ENCODE measurements at regions not wholly inside any gene's neighbourhood (a gene's known extent, or its start where the extent isn't known, plus 50 kb on each side); places are given as distances from the start of the nearest gene placed in this dataset.

DNA sequence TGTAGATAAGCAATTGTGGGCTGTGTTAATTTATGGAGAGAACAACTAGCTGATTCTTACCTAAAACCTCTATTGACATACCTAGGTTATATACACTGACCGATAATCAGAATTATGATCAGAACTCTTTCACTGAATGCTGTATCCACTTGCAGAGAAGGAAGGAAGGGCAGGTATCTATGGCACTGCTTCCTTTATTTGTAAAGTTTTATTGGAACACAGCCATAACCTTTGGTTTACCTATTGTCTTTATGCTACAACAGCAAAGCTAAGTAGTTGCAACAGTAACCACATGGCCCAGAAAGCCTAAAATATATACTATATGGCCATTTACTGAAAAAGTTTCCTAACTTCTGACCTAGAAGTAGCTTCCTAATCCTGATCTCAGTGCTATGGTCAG is 358.9 kb upstream of the ARID1B start:
- no peak for ATAC-seq
- peaks cover 3% of the 10 kb centered on the region for H3K9me3 Mint-ChIP-seq (ENCODE audit: low read depth)

DNA sequence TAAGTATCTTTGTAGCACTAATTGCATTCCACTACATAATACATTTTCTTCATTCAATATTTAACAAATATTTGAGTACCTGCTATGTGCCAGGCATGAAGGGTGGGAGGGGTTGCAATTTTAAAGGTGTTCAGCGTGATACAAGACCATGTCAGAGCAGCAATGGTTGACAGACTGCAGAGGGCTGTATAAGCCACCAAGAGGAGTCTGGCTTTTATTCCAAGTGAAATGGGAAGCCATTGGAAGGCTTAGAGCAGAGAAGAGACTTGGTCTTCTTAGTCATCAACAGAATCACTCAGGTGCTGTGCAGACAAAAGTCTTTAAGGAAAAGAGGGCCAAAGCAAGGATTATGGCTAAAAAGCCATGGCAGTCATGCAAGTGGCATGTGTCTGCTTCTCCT is 360.8 kb upstream of the ARID1B start:
- H3K36me3 Mint-ChIP-seq = no peaks in the 10 kb centered on the region

More for the DNA sequence above, 358.9 kb upstream of the ARID1B start:
- Mint-ChIP-seq H3K27me3 (peaks cover 8% of the 10 kb centered on the region), H3K4me3 (no peak overlapping the region), H3K36me3 (no peaks in the 10 kb centered on the region), H3K27ac (no peak overlapping the region), H3K4me1 (peaks cover 11% of the 10 kb centered on the region)
- DNase-seq = no peak
- CTCF ChIA-PET = no interaction called here

GRCh38 chr6:156413154-156413553 is 364.0 kb upstream of the ARID1B start:
- Mint-ChIP-seq H3K4me3 (no peak overlapping the region), H3K27me3 (peaks cover 14% of the 10 kb centered on the region)
- CTCF ChIA-PET = no interaction called here

More for the DNA sequence above, 360.8 kb upstream of the ARID1B start:
- Mint-ChIP-seq H3K27me3 (peaks cover 8% of the 10 kb centered on the region), H3K4me1 (no peaks in the 10 kb centered on the region), H3K9me3 (ENCODE audit: low read depth) (no peaks in the 10 kb centered on the region), H3K27ac (no peak overlapping the region), H3K4me3 (no peak overlapping the region)
- ATAC-seq (no peak), DNase-seq (no peak)
- CTCF ChIA-PET = no interaction called here

DNA sequence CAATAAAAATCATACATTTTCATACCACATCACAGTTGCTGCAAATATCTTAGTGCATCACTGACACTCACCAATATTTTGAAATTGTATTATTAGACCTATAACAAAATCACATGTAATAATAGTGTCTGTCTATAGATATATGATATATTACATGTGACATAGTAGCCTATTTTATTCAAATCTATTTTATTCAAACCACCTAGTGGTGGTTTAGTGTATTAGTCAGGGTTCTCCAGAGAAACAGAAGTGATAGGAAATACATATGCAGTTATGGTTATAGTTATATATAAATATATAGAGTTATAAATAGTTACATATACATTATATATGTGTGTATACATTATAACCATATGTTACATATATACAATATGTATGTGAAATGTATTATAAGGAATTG is 366.5 kb upstream of the ARID1B start:
- no peaks in the 10 kb centered on the region for H3K36me3 Mint-ChIP-seq
- H3K9me3 Mint-ChIP-seq (ENCODE audit: low read depth) = no peaks in the 10 kb centered on the region
- CTCF ChIA-PET = no interaction called here
- H3K4me1 Mint-ChIP-seq = no peaks in the 10 kb centered on the region
- no peak for ATAC-seq
- peaks cover 18% of the 10 kb centered on the region for H3K27me3 Mint-ChIP-seq
- H3K4me3 Mint-ChIP-seq = no peak overlapping the region
- H3K27ac Mint-ChIP-seq = no peak overlapping the region
- DNase-seq = no peak

More at GRCh38 chr6:156413154-156413553, 364.0 kb upstream of the ARID1B start:
- no peaks in the 10 kb centered on the region for H3K36me3 Mint-ChIP-seq
- no peaks in the 10 kb centered on the region for H3K4me1 Mint-ChIP-seq
- no peak overlapping the region for H3K27ac Mint-ChIP-seq
- ATAC-seq (no peak), DNase-seq (no peak)
- no peaks in the 10 kb centered on the region for H3K9me3 Mint-ChIP-seq (ENCODE audit: low read depth)

DNA sequence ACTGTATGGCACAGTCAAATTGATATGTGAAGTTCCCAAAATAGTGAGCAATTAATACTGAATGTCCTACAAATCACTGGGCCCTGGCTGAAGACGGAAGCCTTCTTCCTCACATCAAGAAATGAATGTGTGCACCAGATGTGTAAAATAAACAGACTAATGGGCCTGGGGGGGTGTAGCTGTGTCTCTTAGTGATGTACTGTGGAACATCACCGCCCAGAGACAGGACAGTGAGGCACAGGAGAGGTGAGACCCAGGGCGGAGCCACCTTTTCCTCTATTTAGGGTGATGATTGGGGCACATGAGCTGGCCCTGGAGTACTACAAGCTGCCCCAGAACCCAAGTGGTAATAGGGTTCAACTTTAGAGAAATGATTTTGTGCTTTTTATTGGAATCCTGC is 368.5 kb upstream of the ARID1B start:
- Mint-ChIP-seq H3K27ac (no peak overlapping the region), H3K9me3 (ENCODE audit: low read depth) (no peaks in the 10 kb centered on the region), H3K36me3 (no peaks in the 10 kb centered on the region), H3K4me3 (no peak overlapping the region), H3K4me1 (no peaks in the 10 kb centered on the region), H3K27me3 (peaks cover 19% of the 10 kb centered on the region)
- CTCF ChIA-PET = no interaction called here
- DNase-seq = no peak
- no peak for ATAC-seq

GRCh38 chr6:156407334-156407733 is 369.8 kb upstream of the ARID1B start:
- Mint-ChIP-seq H3K9me3 (ENCODE audit: low read depth) (no peaks in the 10 kb centered on the region), H3K4me3 (no peak overlapping the region), H3K27me3 (peaks cover 26% of the 10 kb centered on the region), H3K36me3 (no peaks in the 10 kb centered on the region), H3K27ac (no peak overlapping the region), H3K4me1 (no peaks in the 10 kb centered on the region)
- ATAC-seq (no peak), DNase-seq (no peak)
- CTCF ChIA-PET = no interaction called here

GRCh38 chr6:156406688-156407087 is 370.5 kb upstream of the ARID1B start:
- Mint-ChIP-seq H3K36me3 (no peaks in the 10 kb centered on the region), H3K27ac (no peak overlapping the region), H3K9me3 (ENCODE audit: low read depth) (no peaks in the 10 kb centered on the region), H3K4me1 (no peaks in the 10 kb centered on the region), H3K4me3 (no peak overlapping the region), H3K27me3 (peaks cover 27% of the 10 kb centered on the region)
- CTCF ChIA-PET = interaction anchor here (0.7 kb wide), 1 partner anchor 184 kb away, joined by 3 read pairs; no protein-coding TSS in a partner anchor
- no peak for ATAC-seq
- DNase-seq = no peak

- ATAC-seq (no peak), DNase-seq (no peak)
- Mint-ChIP-seq H3K27ac (no peak overlapping the region), H3K9me3 (ENCODE audit: low read depth) (no peaks in the 10 kb centered on the region), H3K27me3 (peaks cover 33% of the 10 kb centered on the region), H3K4me3 (no peak overlapping the region), H3K36me3 (no peaks in the 10 kb centered on the region), H3K4me1 (no peaks in the 10 kb centered on the region)
- CTCF ChIA-PET = interaction anchor here (0.7 to 1.1 kb wide), 2 partner anchors 11 to 185 kb away, joined by 3 read pairs; no protein-coding TSS in a partner anchor
Observed at GRCh38 chr6:156406099-156406498, 371.1 kb upstream of the ARID1B start.

DNA sequence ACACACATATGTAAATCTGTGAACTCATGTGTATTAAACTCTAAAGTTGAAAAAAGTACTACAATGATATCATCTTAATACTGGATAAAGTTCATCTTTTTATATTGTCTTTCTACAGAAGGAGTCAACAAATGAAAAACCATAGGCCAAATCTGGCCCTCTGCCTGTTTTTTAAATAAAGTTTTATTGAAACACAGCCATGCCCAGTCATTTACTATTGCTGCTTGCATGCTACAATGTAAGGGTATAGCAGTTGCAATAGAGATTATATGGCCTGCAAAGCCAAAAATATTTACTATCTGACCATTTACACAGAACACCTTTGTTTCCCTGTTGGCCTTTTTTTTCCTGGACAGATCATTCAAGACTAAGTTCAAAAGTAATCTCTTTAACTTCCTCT is 374.6 kb upstream of the ARID1B start:
- Mint-ChIP-seq H3K27me3 (peaks cover 55% of the 10 kb centered on the region), H3K4me1 (no peaks in the 10 kb centered on the region), H3K4me3 (no peak overlapping the region), H3K27ac (no peak overlapping the region), H3K9me3 (ENCODE audit: low read depth) (no peaks in the 10 kb centered on the region), H3K36me3 (no peaks in the 10 kb centered on the region)
- DNase-seq = no peak
- no peak for ATAC-seq
- CTCF ChIA-PET = no interaction called here

DNA sequence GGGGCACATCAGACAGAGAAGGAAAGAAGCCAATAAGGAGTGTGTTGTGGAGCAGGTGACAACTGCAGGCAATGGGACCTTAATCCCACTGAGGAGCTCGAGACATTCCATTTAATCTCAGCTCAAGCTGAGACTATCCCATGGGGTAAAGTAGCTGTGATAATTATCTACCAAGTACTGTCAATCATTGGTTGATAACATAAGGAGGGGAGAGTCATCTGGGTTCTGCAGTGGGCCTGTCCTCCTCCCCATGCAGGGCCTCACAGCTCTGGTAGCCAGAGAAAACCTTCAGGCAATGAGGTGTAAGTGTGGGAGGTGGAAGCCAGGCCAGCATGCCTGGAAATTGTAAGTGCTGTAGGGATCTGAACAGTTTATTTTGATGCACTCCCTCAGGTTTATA is 375.0 kb upstream of the ARID1B start:
- DNase-seq (no peak), ATAC-seq (no peak)
- Mint-ChIP-seq H3K4me3 (no peak overlapping the region), H3K27ac (no peak overlapping the region), H3K4me1 (no peaks in the 10 kb centered on the region), H3K36me3 (no peaks in the 10 kb centered on the region), H3K27me3 (peaks cover 51% of the 10 kb centered on the region), H3K9me3 (ENCODE audit: low read depth) (no peaks in the 10 kb centered on the region)
- CTCF ChIA-PET = no interaction called here

- no peaks in the 10 kb centered on the region for H3K36me3 Mint-ChIP-seq
- CTCF ChIA-PET = no interaction called here
Observed at GRCh38 chr6:156400487-156400886, 376.7 kb upstream of the ARID1B start.

DNA sequence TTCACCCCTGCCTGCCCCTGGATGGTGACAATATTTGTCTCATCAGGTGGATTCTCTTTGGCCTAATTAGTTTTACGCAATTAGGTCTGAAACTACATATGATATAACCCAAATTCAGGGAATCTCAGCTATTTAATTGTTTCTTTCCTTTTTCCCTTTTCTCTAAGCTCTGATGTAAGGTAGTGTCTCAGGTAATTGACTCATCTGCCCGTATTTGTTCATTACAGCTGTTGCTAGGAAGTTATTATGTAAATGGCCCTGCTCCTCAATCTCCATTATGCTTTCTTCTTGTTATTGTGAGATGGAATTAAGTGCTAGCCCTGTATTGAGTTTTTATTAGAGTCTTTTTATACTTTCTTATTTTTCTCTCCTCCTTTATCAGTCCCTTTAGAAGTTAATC is 378.2 kb upstream of the ARID1B start:
- CTCF ChIA-PET = no interaction called here
- no peak overlapping the region for H3K4me3 Mint-ChIP-seq
- H3K9me3 Mint-ChIP-seq (ENCODE audit: low read depth) = no peaks in the 10 kb centered on the region
- peaks cover 16% of the 10 kb centered on the region for H3K4me1 Mint-ChIP-seq
- DNase-seq (no peak), ATAC-seq (no peak)
- H3K27ac Mint-ChIP-seq = no peak overlapping the region
- H3K27me3 Mint-ChIP-seq = peaks cover 73% of the 10 kb centered on the region
- H3K36me3 Mint-ChIP-seq = no peaks in the 10 kb centered on the region

More at GRCh38 chr6:156400487-156400886, 376.7 kb upstream of the ARID1B start:
- H3K27ac Mint-ChIP-seq = no peak overlapping the region
- no peaks in the 10 kb centered on the region for H3K9me3 Mint-ChIP-seq (ENCODE audit: low read depth)
- H3K27me3 Mint-ChIP-seq = peaks cover 63% of the 10 kb centered on the region
- no peak for ATAC-seq
- H3K4me3 Mint-ChIP-seq = no peak overlapping the region
- DNase-seq = no peak
- H3K4me1 Mint-ChIP-seq = peaks cover 12% of the 10 kb centered on the region

DNA sequence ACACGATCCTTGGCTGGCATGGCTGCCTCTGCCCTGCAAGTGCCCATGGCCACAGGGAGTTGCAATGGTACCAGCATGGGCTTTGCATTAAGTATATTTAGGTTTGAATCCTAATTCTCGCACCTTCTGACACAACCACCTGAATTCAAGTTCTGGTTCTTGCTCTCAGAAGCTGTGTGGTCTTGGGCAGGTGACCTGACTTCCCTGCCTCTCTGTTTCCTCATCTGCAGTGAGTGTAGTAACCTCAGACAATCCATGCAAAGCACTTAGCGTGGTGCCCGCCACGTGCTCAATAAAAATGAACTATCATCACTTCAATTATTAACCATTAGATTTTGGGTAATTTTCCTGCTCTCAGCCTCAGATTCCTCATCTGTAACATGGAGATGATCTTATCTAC is 378.8 kb upstream of the ARID1B start:
- CTCF ChIA-PET = no interaction called here
- Mint-ChIP-seq H3K27ac (no peak overlapping the region), H3K9me3 (ENCODE audit: low read depth) (no peaks in the 10 kb centered on the region), H3K36me3 (no peaks in the 10 kb centered on the region), H3K27me3 (peaks cover 74% of the 10 kb centered on the region), H3K4me3 (no peak overlapping the region), H3K4me1 (peaks cover 16% of the 10 kb centered on the region)
- no peak for DNase-seq
- ATAC-seq = no peak

- CTCF ChIA-PET = no interaction called here
- ATAC-seq = no peak
- Mint-ChIP-seq H3K27me3 (peaks cover 80% of the 10 kb centered on the region), H3K4me3 (no peak overlapping the region), H3K27ac (no peak overlapping the region), H3K9me3 (ENCODE audit: low read depth) (no peaks in the 10 kb centered on the region), H3K36me3 (no peaks in the 10 kb centered on the region), H3K4me1 (peaks cover 16% of the 10 kb centered on the region)
- DNase-seq = no peak
Observed at GRCh38 chr6:156396791-156397418, 380.3 kb upstream of the ARID1B start.

Data from activated CD8-positive, alpha-beta memory T cell treated with anti-CD3 and anti-CD28 coated beads, Interleukin-2, amount 10 ng/mL, durations not matched to agents 7 days and 5 days (primary cell).